Neural crest cell (in vitro differentiated cells): ENCODE measurements at regions not wholly inside any gene's neighbourhood (a gene's known extent, or its start where the extent isn't known, plus 50 kb on each side); places are given as distances from the start of the nearest gene placed in this dataset.
"Not testable (repeated sequence)": the region's sequence is repeated elsewhere in the genome, so short reads cannot be mapped to it uniquely, and the experiment has no call there.

ENCODE experiments used
- DNase-seq: peaks from one replicate; pipeline ENCODE4 v3.0.0; 2021; ENCODE audit warnings: low read depth, mixed read lengths, low spot score
- H3K27ac Mint-ChIP-seq: one replicate; pipeline ENCODE4 v1.8.0; 2021; ENCODE audit warnings: mild to moderate bottlenecking, mixed read lengths; ENCODE audit not compliant: unreplicated experiment
- H3K27me3 Mint-ChIP-seq: 2 replicates; pipeline ENCODE4 v1.8.0; 2021; ENCODE audit warnings: low read depth, mild to moderate bottlenecking, mixed read lengths
- H3K36me3 Mint-ChIP-seq: 2 replicates; pipeline ENCODE4 v1.8.0; 2021; ENCODE audit warnings: low read depth, mild to moderate bottlenecking, mixed read lengths
- H3K4me1 Mint-ChIP-seq: 2 replicates; pipeline ENCODE4 v1.8.0; 2021; ENCODE audit warnings: mixed read lengths
- H3K4me3 Mint-ChIP-seq: one replicate; pipeline ENCODE4 v1.8.0; 2021; ENCODE audit warnings: mild to moderate bottlenecking, mixed read lengths
- H3K9me3 Mint-ChIP-seq: 2 replicates; pipeline ENCODE4 v1.8.0; 2021; ENCODE audit warnings: mixed read lengths

DNA sequence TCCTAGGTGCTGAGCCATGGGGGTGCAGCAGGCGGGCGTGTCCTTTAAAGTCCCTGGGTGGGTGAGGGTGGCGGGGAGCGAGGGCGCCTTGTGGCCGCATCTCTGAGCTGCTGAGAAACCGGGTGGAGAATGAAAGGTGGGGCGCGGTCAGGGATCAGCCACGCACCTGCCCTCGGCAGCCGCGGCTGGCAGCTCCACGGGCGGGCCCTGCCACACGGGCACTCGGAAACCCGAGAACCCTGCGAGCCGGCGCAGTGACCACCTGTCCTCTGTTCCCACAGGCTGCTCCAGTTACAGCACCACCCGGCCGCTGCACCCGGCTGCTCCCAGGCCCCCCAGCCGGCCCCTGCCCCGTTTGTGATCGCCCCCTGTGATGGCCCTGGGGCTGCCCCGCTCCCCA is 4400.5 kb upstream of the TPTE start:
- H3K36me3 Mint-ChIP-seq, H3K4me3 Mint-ChIP-seq, H3K4me1 Mint-ChIP-seq, H3K27ac Mint-ChIP-seq, H3K27me3 Mint-ChIP-seq, DNase-seq, H3K9me3 Mint-ChIP-seq: not testable (repeated sequence)

DNA sequence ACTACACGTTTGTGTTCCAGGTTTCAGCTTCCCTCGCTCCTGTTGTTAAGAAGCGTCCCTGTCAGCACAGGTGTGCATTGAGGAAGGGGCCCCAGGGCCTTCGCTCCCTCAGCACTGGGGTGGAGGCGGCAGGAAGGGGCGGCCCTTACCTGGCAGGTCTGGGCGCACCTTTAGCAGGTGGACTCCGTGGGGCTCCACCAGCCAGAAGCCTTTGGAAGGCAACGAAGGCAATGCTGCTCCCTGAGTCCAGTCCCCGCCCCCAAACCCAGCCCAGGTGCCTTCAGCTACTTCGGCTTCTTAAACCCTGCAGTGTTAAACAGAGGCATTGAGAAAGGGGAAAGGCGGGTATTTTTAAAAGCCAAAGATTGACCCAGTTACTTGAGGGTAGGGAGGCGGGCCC is 4398.8 kb upstream of the TPTE start:
- DNase-seq, H3K4me1 Mint-ChIP-seq, H3K36me3 Mint-ChIP-seq, H3K27ac Mint-ChIP-seq, H3K9me3 Mint-ChIP-seq, H3K4me3 Mint-ChIP-seq, H3K27me3 Mint-ChIP-seq: not testable (repeated sequence)

DNA sequence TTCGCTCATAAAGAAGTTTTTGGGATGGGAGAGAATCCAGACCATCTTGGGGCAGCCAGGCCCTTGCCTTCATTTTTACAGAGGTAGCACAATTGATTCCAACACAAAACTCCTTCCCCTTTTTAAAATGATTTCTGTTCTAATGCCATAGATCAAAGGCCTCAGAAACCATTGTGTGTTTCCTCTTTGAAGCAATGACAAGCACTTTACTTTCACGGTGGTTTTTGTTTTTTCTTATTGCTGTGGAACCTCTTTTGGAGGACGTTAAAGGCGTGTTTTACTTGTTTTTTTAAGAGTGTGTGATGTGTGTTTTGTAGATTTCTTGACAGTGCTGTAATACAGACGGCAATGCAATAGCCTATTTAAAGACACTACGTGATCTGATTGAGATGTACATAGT is 4398.2 kb upstream of the TPTE start:
- H3K27me3 Mint-ChIP-seq, H3K27ac Mint-ChIP-seq, H3K4me1 Mint-ChIP-seq, H3K36me3 Mint-ChIP-seq, DNase-seq, H3K9me3 Mint-ChIP-seq, H3K4me3 Mint-ChIP-seq: not testable (repeated sequence)

DNA sequence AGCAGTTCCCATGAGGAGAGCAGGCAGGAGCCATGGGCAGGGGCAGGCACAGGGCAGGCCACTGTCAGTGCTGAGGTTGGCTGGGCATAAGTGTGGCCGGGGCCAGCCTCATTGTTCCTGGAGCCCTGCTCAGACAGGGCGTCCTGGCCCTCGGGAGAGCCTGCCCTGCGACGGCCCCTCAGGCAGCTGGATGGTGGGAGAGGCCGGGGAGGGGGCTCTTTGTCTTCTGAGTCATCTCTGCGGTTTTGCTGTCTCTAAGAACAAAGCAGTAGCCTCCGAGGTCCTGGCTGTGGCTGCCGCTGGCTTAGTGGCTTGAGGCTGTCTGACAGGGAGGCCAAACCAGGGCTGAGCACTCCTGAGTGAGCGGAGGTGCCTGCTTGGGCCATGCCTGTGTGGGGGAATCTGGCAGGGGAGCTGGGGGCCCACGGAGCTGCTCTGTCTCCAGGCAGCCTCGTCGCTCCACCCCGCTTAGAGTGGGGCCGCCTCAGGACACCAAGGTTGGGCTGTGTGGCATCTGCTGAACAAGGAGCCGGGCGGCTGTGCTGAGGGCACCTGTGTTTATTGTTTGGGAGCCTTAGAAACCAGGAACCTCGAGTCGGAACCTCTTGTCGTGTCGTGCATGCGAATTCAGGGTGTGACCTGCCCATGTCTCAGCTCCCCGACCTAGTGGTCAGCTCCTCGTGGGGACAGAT is 4395.7 kb upstream of the TPTE start:
- peak; percentile 13 for DNase-seq
- not testable (repeated sequence) for H3K36me3 Mint-ChIP-seq, H3K4me1 Mint-ChIP-seq, H3K27me3 Mint-ChIP-seq, H3K9me3 Mint-ChIP-seq, H3K4me3 Mint-ChIP-seq, H3K27ac Mint-ChIP-seq

DNA sequence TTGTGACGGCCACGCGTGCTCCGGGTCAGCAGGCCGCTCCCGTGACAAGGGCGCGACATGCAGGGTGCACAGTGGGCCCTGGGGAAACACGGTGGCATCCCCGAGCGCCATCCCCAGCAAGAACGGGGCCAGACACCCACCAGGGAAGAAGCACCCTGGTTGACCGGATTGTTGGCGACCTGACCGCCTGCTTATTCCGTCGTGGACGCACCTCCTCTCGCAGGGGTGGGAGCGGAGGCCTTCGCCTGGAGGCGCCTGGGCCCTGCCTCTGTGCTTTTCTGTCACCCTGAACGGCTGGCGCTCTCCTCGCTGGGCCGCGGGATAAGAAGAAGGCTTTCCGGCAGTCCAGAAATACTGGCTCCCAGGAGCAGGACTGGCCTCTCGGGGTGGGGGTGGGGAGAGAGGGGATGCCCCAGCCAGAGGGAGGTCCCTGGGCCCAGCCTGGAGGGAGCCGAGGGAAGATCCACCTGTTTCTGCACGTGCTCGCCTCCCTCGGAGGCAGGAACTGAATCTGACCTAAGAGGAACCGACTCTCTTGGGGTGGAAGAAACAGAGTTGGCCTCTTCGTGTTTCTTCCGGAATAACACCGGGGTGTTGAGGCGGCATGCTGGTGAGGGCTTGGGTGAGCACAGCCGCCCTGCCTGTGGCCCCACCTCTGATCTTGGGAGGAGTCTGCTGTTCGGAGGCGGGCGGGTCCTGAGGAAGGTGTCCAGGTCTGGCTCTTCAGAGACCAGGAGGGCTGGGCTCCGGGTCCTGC is 4394.2 kb upstream of the TPTE start:
- H3K36me3 Mint-ChIP-seq, H3K9me3 Mint-ChIP-seq, H3K27me3 Mint-ChIP-seq, DNase-seq, H3K4me1 Mint-ChIP-seq, H3K27ac Mint-ChIP-seq, H3K4me3 Mint-ChIP-seq: not testable (repeated sequence)

DNA sequence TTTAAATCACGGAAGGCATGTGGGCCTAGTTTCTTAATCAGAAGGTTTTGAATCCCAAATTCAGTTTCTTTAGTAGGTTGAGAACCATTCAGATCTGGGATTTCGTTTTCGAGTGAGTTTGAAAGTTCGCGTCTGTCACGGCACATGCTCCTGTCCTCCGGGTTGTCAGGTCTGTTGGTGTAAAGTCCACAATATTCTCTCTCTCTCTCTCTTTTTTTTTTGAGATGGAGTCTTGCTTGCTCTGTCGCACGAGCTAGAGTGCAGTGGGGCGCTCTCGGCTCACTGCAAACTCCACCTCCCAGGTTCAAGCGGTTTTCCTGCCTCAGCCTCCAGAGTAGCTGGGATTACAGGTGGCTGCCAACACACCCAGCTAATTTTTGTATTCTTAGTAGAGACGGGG is 4390.6 kb upstream of the TPTE start:
- not testable (repeated sequence) for H3K36me3 Mint-ChIP-seq, H3K27ac Mint-ChIP-seq, H3K9me3 Mint-ChIP-seq, H3K4me3 Mint-ChIP-seq, H3K4me1 Mint-ChIP-seq, H3K27me3 Mint-ChIP-seq, DNase-seq

DNA sequence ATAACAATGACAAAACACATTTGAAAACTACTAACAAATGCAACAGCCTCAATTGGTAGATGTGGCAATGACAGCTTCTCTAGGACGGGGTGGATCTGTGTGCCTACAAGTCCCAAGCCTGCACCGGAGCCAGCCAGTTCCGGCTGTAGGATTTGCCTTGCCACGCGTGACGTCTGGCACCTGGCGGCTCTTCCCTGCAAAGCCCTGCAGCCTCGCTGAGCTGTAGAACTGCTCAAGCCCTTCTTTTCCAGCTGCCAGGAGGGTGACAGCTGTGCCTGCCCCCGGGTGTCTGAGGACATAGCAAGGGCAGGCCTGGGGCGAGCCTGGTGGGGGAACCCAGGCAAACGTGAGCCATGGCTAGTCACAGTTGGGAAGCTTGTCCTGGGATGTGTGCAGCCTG is 4388.0 kb upstream of the TPTE start:
- DNase-seq, H3K27ac Mint-ChIP-seq, H3K27me3 Mint-ChIP-seq, H3K36me3 Mint-ChIP-seq, H3K9me3 Mint-ChIP-seq, H3K4me3 Mint-ChIP-seq, H3K4me1 Mint-ChIP-seq: not testable (repeated sequence)

DNA sequence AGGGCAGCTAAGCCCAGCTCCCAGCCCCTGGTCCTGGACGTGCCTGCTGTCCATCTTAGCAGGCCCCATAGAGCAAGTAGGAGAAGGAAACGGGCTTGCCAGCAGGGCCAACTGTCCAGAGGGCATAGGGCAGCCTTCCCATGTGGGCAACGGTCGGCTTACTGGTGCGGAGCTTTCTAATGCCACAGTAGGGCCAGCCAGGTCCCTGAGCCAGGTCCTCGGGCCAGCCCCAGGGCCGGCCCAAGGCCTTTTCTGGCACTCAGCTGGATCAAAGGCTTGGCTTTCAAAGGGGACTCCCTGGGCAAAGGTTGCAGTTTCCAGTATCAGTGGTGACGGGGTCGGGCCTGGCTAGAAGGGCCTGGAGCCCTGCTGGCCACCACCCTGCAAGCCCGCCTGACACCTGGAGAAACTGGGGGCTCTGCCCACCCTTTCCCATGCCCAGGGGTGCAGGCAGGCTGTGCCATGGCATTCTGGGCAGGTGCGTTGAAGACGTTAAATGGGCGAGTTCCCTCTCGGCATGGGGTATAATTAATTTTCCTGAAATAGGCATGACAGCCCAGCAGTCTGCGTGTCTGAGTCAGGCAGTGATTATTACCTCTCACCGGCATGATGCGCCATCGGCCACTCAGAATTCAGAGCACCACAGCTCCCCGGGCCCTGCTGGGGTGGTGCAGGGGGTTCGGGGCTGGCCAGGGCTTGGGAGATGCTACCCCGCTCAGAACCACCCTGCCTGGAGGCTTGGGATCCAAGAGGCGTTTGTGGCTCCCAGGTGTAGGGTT is 4387.3 kb upstream of the TPTE start:
- not testable (repeated sequence) for H3K36me3 Mint-ChIP-seq, H3K27ac Mint-ChIP-seq, H3K4me1 Mint-ChIP-seq, DNase-seq, H3K4me3 Mint-ChIP-seq, H3K9me3 Mint-ChIP-seq, H3K27me3 Mint-ChIP-seq

DNA sequence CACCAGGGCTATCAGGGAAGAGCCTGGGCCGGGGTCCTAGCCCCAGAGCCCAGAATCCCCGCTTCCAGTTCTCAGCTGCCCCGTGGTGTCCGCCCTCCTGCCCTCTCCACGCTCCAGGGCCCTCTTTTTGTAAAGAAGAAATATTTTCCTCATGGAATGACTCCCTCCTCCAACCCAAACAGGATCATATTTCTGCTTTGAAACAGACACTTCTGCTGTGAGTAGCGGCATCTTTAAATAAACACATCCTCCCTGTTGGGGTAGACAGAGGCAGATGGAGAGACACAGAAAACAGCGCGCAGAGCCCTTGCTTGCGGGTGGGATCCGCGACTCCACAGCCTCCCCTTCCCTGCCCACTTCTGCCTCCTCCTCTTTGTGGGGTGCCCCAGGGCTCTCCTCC is 4384.7 kb upstream of the TPTE start:
- not testable (repeated sequence) for H3K36me3 Mint-ChIP-seq, H3K4me1 Mint-ChIP-seq, H3K9me3 Mint-ChIP-seq, DNase-seq, H3K4me3 Mint-ChIP-seq, H3K27ac Mint-ChIP-seq, H3K27me3 Mint-ChIP-seq

DNA sequence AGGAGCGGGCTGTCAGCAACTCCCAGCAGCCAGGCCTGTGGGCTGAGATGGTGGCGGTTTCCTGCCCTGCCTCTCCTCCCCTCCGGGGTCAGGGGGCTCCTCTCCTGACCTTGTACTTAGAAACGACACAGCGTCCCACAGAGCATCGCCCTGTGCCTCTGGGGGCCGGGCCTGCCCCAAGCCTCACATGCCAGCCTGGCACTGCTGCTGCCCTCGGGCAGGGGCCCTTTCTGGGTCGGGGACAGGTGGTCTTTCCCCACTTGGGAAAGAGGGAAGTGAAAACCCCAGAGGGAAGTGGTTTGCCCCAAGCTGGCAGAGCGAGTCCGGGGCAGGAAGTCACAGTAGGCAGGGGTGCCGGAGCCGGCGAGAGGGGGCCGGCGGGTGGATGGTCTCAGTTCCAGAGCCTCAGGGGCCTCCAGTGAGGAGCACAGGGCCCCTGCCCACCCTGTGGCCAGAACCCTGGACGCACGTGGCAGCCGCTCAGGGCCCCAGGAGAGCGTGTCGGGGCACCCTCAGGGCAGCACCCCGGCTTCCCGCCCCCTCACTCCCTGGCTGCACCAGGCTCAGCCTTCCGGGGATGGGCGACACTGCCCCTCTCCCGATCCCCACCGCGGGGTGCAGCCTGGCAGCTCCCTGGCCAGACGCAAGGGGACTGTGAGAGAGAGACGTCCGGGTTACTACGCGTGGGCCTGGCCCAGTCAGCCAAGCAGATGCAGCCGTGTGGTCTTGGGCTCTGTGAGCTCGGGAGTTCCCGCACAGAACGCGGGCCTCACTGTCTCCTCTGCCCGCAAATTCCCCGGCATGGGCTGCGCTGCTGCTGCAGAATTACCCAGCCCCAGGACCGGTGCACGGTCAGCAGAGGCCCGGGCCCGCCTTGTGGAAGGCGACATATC is 4382.9 kb upstream of the TPTE start:
- H3K4me1 Mint-ChIP-seq, H3K27me3 Mint-ChIP-seq, DNase-seq, H3K4me3 Mint-ChIP-seq, H3K27ac Mint-ChIP-seq, H3K9me3 Mint-ChIP-seq, H3K36me3 Mint-ChIP-seq: not testable (repeated sequence)

DNA sequence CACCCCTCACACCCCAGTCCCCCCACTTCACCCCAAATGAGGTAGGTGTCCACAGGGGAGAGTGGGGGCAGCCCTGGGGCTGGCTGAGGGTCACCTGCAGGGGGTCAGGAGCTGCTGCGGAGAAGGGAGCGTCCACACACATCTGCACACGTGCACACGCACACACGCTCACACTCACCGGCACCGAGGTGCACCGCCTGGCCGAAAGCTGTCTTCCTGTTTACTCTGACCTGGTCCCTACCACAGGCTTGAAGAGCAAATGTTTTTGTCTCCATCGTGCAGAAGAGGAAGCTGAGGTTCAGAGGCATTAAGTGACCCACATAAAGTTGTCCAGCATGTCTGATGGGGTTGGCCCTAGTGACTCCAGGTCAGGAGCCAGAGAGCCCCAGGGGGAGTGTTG is 4382.1 kb upstream of the TPTE start:
- not testable (repeated sequence) for H3K27ac Mint-ChIP-seq, H3K27me3 Mint-ChIP-seq, H3K4me3 Mint-ChIP-seq, DNase-seq, H3K4me1 Mint-ChIP-seq, H3K9me3 Mint-ChIP-seq, H3K36me3 Mint-ChIP-seq

DNA sequence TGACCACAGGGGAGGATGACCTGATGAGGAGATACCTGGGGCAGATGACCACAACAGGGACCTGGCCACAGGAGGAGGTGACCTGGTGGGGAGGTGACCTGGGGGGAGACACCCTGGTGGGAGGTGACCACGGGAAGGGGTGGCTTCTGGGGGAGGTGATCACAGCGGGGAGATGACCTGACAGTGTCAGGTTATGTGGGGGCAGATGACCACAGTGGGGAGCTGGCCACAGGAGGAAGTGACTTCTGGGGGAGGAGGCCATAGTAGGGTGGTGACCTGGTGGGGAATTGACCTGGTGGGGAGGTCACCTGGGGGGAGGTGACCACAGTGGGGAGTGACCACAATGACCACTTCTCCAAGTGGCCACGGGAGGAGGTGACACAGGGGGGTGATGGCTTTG is 4381.5 kb upstream of the TPTE start:
- H3K9me3 Mint-ChIP-seq, H3K36me3 Mint-ChIP-seq, DNase-seq, H3K4me1 Mint-ChIP-seq, H3K27me3 Mint-ChIP-seq, H3K4me3 Mint-ChIP-seq, H3K27ac Mint-ChIP-seq: not testable (repeated sequence)
